ENCODE measurements at regions not wholly inside any gene's neighbourhood (a gene's known extent, or its start where the extent isn't known, plus 50 kb on each side); places are given as distances from the start of the nearest gene placed in this dataset.

- no peak for TF ChIP-seq EZH2 (IDR thresholded peaks at IDR 0.05; ENCODE audit: low read length)
- TF ChIP-seq, protein P1, sequence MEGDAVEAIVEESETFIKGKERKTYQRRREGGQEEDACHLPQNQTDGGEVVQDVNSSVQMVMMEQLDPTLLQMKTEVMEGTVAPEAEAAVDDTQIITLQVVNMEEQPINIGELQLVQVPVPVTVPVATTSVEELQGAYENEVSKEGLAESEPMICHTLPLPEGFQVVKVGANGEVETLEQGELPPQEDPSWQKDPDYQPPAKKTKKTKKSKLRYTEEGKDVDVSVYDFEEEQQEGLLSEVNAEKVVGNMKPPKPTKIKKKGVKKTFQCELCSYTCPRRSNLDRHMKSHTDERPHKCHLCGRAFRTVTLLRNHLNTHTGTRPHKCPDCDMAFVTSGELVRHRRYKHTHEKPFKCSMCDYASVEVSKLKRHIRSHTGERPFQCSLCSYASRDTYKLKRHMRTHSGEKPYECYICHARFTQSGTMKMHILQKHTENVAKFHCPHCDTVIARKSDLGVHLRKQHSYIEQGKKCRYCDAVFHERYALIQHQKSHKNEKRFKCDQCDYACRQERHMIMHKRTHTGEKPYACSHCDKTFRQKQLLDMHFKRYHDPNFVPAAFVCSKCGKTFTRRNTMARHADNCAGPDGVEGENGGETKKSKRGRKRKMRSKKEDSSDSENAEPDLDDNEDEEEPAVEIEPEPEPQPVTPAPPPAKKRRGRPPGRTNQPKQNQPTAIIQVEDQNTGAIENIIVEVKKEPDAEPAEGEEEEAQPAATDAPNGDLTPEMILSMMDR (optimal IDR thresholded peaks at IDR 0.05 in 1 of 3, IDR thresholded peaks at IDR 0.05 in 1 of 3, conservative IDR thresholded peaks at IDR 0.05 in 1 of 3; ENCODE audit: extremely low read depth in 1 of 3, insufficient read depth in 2 of 3, low read length in 3 of 3): no peak
- no peak overlapping the region for H3K27ac ChIP-seq (ENCODE audit: control insufficient read depth, insufficient read depth, low read length)
- no peaks in the 10 kb centered on the region for H3K79me2 ChIP-seq (ENCODE audit: control insufficient read depth, insufficient read depth, low read length)
- no peak overlapping the region for H3K4me3 ChIP-seq (ENCODE audit: control insufficient read depth in 2 of 3, extremely low read depth in 1 of 3, insufficient read depth in 2 of 3, low read depth in 1 of 3, low read length in 3 of 3)
- dilution Hi-C loops (cut with MboI; ENCODE audit: extremely low pct_ligation_motif_present, low sequenced_read_pairs): no loop called here
- FAIRE-seq (no peak), DNase-seq (ENCODE audit: low read depth, low spot score) (no peak)
- H3K27me3 ChIP-seq (ENCODE audit: control insufficient read depth, extremely low read depth, insufficient read depth, low read length): no peaks in the 10 kb centered on the region
- H3K4me2 ChIP-seq (ENCODE audit: control insufficient read depth, extremely low read depth, insufficient read depth, low read depth, low read length): no peak overlapping the region
- no peaks in the 10 kb centered on the region for H3K4me1 ChIP-seq (ENCODE audit: control insufficient read depth, extremely low read depth, insufficient read depth, low read length)
- no peaks in the 10 kb centered on the region for H3K9me3 ChIP-seq (ENCODE audit: control insufficient read depth, low read depth, low read length)
- no peak overlapping the region for H3K9ac ChIP-seq (ENCODE audit: control insufficient read depth, extremely low read depth, insufficient read depth, low read length)
- no peak overlapping the region for H2AFZ ChIP-seq (ENCODE audit: control insufficient read depth, low read length)
- H3K9me1 ChIP-seq (ENCODE audit: control insufficient read depth, extremely low read depth, insufficient read depth, low read length): no peaks in the 10 kb centered on the region
- H3K36me3 ChIP-seq (ENCODE audit: control insufficient read depth in 2 of 2, extremely low read depth in 1 of 2, insufficient read depth in 2 of 2, low read length in 2 of 2): no peaks in the 10 kb centered on the region
- no peaks in the 10 kb centered on the region for H4K20me1 ChIP-seq (ENCODE audit: control insufficient read depth, extremely low read depth, insufficient read depth, low read length)
Observed at GRCh38 chr10:83427101-83427500, 712.2 kb upstream of the GHITM start.

DNA sequence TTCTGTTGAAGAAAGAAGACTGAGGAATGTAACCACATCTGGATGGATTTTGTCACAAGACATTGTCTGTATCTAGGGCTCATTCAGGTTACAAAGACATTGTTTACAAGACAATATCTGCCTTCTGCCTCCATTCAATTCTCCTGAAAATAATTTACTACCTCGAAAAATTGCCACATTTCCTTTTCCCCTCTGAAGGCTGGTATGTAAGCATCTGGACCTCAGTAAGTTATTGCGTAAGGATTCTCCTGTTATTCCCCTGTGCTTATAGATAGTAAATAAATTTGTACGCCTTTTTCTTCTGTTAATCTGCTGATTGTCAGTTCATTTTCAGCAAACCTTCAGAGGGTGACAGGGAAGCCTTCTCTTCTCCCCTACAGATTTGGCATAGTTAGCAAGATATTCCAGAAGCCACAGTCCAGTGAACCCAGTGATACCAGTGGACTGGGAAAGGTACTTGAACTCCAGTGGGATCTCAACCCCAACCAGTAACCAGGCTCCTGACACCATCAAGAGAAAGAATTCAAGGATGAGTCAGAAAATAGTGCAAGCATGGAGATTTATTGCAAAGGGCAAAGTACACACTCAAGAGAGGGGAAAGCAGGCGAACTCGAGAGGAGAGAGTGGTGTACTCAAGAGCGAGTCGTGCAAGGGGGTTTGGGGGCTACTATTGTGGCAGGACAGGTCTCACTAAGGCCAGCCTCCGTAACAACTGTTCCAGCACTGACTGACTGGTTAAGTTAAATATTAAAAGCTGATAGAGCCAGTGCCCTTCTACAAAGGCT is 706.9 kb upstream of the GHITM start:
- no peak for FAIRE-seq
- DNase-seq (ENCODE audit: low read depth, low spot score): no peak
- TF ChIP-seq, protein P1 (optimal IDR thresholded peaks at IDR 0.05 in 1 of 3, IDR thresholded peaks at IDR 0.05 in 1 of 3, conservative IDR thresholded peaks at IDR 0.05 in 1 of 3; ENCODE audit: extremely low read depth in 1 of 3, insufficient read depth in 2 of 3, low read length in 3 of 3): no peak
- TF ChIP-seq EZH2 (IDR thresholded peaks at IDR 0.05; ENCODE audit: low read length): no peak
- Histone ChIP-seq H3K4me2 (ENCODE audit: control insufficient read depth, extremely low read depth, insufficient read depth, low read depth, low read length) (no peak overlapping the region), H4K20me1 (ENCODE audit: control insufficient read depth, extremely low read depth, insufficient read depth, low read length) (no peaks in the 10 kb centered on the region), H3K27me3 (ENCODE audit: control insufficient read depth, extremely low read depth, insufficient read depth, low read length) (no peaks in the 10 kb centered on the region), H3K4me3 (ENCODE audit: control insufficient read depth in 2 of 3, extremely low read depth in 1 of 3, insufficient read depth in 2 of 3, low read depth in 1 of 3, low read length in 3 of 3) (no peak overlapping the region), H3K9me1 (ENCODE audit: control insufficient read depth, extremely low read depth, insufficient read depth, low read length) (no peaks in the 10 kb centered on the region), H3K27ac (ENCODE audit: control insufficient read depth, insufficient read depth, low read length) (no peak overlapping the region), H3K9me3 (ENCODE audit: control insufficient read depth, low read depth, low read length) (no peaks in the 10 kb centered on the region), H3K4me1 (ENCODE audit: control insufficient read depth, extremely low read depth, insufficient read depth, low read length) (no peaks in the 10 kb centered on the region), H3K79me2 (ENCODE audit: control insufficient read depth, insufficient read depth, low read length) (no peaks in the 10 kb centered on the region), H3K9ac (ENCODE audit: control insufficient read depth, extremely low read depth, insufficient read depth, low read length) (no peak overlapping the region), H3K36me3 (ENCODE audit: control insufficient read depth in 2 of 2, extremely low read depth in 1 of 2, insufficient read depth in 2 of 2, low read length in 2 of 2) (no peaks in the 10 kb centered on the region), H2AFZ (ENCODE audit: control insufficient read depth, low read length) (no peak overlapping the region)
- dilution Hi-C loops (cut with MboI; ENCODE audit: extremely low pct_ligation_motif_present, low sequenced_read_pairs): no loop called here

All from keratinocyte (primary cell).